H1 (cell line): ENCODE measurements at regions not wholly inside any gene's neighbourhood (a gene's known extent, or its start where the extent isn't known, plus 50 kb on each side); places are given as distances from the start of the nearest gene placed in this dataset.

ENCODE experiments used
- CBX8 ChIP-seq: fragments of 300-800, 300-1000 bp; sonication (generic); IDR thresholded peaks from 2 replicates; pipeline ENCODE4 v1.7.1; 2016; ENCODE audit warnings: low read depth, low read length, borderline replicate concordance
- CHD7 ChIP-seq: fragments of 300-600 bp; sonication (generic); IDR thresholded peaks from 2 replicates; pipeline ENCODE4 v1.7.1; 2012; ENCODE audit warnings: low read length, moderate library complexity, mild to moderate bottlenecking, inconsistent platforms; ENCODE audit not compliant: insufficient replicate concordance
- HDAC2 ChIP-seq, 2 experiments: fragments of 300-600 bp in 1 of 2; sonication (generic) in 1 of 2; IDR thresholded peaks; 2 replicates each; pipeline ENCODE4 v1.6.1; 2011 to 2012; ENCODE audit warnings: low read depth in 2 of 2, low read length in 2 of 2, mild to moderate bottlenecking in 2 of 2, moderate library complexity in 2 of 2, borderline replicate concordance in 1 of 2, inconsistent platforms in 1 of 2
- MAFK ChIP-seq: IDR thresholded peaks from 2 replicates; pipeline ENCODE4 v1.6.1; 2012; ENCODE audit warnings: low read depth, mild to moderate bottlenecking, improper control_type of control experiment, low read length
- NANOG ChIP-seq: IDR thresholded peaks from 2 replicates; pipeline ENCODE4 v1.6.1; 2011; ENCODE audit warnings: low read length, low read depth, mild to moderate bottlenecking, inconsistent platforms; ENCODE audit not compliant: insufficient read depth, poor library complexity, severe bottlenecking
- NRF1 ChIP-seq: IDR thresholded peaks from 2 replicates; pipeline ENCODE4 v1.6.1; 2011; ENCODE audit warnings: mild to moderate bottlenecking, low read depth, low read length, improper control_type of control experiment
- POLR2A ChIP-seq, 2 experiments: IDR thresholded peaks; 1 replicate in 1 of 2; 2 replicates in 1 of 2; pipeline ENCODE4 v1.6.1; 2011; ENCODE audit warnings: low read depth in 2 of 2, low read length in 2 of 2, mild to moderate bottlenecking in 2 of 2; ENCODE audit errors: control extremely low read depth in 1 of 2
- RFX5 ChIP-seq: IDR thresholded peaks from 2 replicates; pipeline ENCODE4 v1.6.1; 2011; ENCODE audit warnings: low read depth, low read length, improper control_type of control experiment, borderline replicate concordance

DNA sequence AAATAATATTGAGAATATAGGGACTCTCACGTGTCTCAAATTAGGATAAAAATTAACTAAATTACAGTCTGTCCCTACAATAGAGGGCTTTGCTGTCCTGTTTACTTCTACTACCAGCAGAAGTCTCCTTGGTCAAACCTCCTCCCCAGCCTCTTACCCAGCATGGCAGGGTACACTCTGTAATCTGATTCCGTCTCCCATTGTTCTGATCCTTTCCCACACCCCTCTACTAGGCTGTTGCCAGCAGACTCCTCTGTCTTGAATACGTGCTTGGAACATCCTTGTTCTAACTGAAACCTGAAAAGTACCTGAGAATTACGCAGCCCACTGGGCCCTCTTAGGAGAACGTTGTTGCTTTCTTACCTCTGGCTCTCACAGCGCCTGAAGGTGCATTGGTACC, 112.2 kb upstream of the PREP start (continued):
- TF ChIP-seq CHD7 (no peak), RFX5 (no peak), NRF1 (no peak), HDAC2 (IDR thresholded peaks at IDR 0.05; ENCODE audit: borderline replicate concordance in 1 of 2, low read depth in 2 of 2, low read length in 2 of 2) (no peak), POLR2A (IDR thresholded peaks at IDR 0.05; ENCODE audit: control extremely low read depth in 1 of 2, low read depth in 2 of 2, low read length in 2 of 2) (no peak), CBX8 (no peak), NANOG (no peak), MAFK (no peak)
